Upper lobe of left lung (tissue), 4 donors: ENCODE measurements at regions not wholly inside any gene's neighbourhood (a gene's known extent, or its start where the extent isn't known, plus 50 kb on each side); places are given as distances from the start of the nearest gene placed in this dataset.

ENCODE experiments used
- CTCF ChIP-seq, 6 experiments: fragments of 450-650 bp in 4 of 6; fragments of 200-600 bp in 2 of 6; sonication (generic) in 2 of 6; IDR thresholded peaks; one replicate each; pipeline ENCODE4 v1.5.1; 2016 to 2019; ENCODE audit warnings: antibody characterized with exemption in 6 of 6
- POLR2A ChIP-seq, 4 donors: fragments of 450-650 bp; IDR thresholded peaks; one replicate each; pipeline ENCODE4 v1.5.1; 2016 to 2017; ENCODE audit warnings: antibody characterized with exemption in 4 of 4, mild to moderate bottlenecking in 2 of 4
- POLR2AphosphoS5 ChIP-seq, 2 donors: sonication (generic); formaldehyde crosslinking; IDR thresholded peaks; one replicate each; pipeline ENCODE4 v1.5.1; 2017; ENCODE audit warnings: antibody characterized with exemption in 2 of 2

- TF ChIP-seq CTCF (IDR thresholded peaks at IDR 0.05), result no peak
- no peak for TF ChIP-seq POLR2AphosphoS5 (IDR thresholded peaks at IDR 0.05)
- no peak for TF ChIP-seq POLR2A (IDR thresholded peaks at IDR 0.05)
Observed at GRCh38 chr18:6509832-6510231, 95.1 kb upstream of the L3MBTL4 start.
